Vagina (tissue), 2 donors: ENCODE measurements at regions not wholly inside any gene's neighbourhood (a gene's known extent, or its start where the extent isn't known, plus 50 kb on each side); places are given as distances from the start of the nearest gene placed in this dataset.

ENCODE experiments used
- CTCF ChIP-seq, 3 experiments: fragments of 450-650 bp in 2 of 3; fragments of 200-600 bp in 1 of 3; sonication (generic) in 1 of 3; IDR thresholded peaks; one replicate each; pipeline ENCODE4 v1.5.1; 2017 to 2019; ENCODE audit warnings: antibody characterized with exemption in 3 of 3, mild to moderate bottlenecking in 2 of 3, moderate library complexity in 2 of 3
- POLR2A ChIP-seq, 2 donors: fragments of 450-650 bp; IDR thresholded peaks; one replicate each; pipeline ENCODE4 v1.6.1; 2017; ENCODE audit warnings: antibody characterized with exemption in 2 of 2, mild to moderate bottlenecking in 2 of 2, moderate library complexity in 2 of 2
- POLR2AphosphoS5 ChIP-seq, 2 donors: sonication (generic); formaldehyde crosslinking; IDR thresholded peaks; one replicate each; pipeline ENCODE4 v1.9.0; 2017; ENCODE audit warnings: antibody characterized with exemption in 2 of 2, mild to moderate bottlenecking in 2 of 2, low read depth in 1 of 2; ENCODE audit not compliant: insufficient read depth in 1 of 2

- TF ChIP-seq CTCF (IDR thresholded peaks at IDR 0.05) = no peak
- TF ChIP-seq POLR2A (IDR thresholded peaks at IDR 0.05) = no peak
- TF ChIP-seq POLR2AphosphoS5 (IDR thresholded peaks at IDR 0.05; ENCODE audit: insufficient read depth in 1 of 2, low read depth in 1 of 2) = no peak
Measured at GRCh38 chrX:139049465-139049864, 337.9 kb upstream of the FGF13 start.
